ENCODE measurements at regions not wholly inside any gene's neighbourhood (a gene's known extent, or its start where the extent isn't known, plus 50 kb on each side); places are given as distances from the start of the nearest gene placed in this dataset.
"Not testable (repeated sequence)": the region's sequence is repeated elsewhere in the genome, so short reads cannot be mapped to it uniquely, and the experiment has no call there.

- H3K9me3 ChIP-seq (ENCODE audit: control insufficient read depth, low read length); H3K27me3 ChIP-seq (ENCODE audit: control insufficient read depth, insufficient read depth, low read length, poor library complexity, severe bottlenecking); H3K9me3 Mint-ChIP-seq; H3K36me3 ChIP-seq (ENCODE audit: control insufficient read depth, insufficient read depth, low read length); H3K27ac ChIP-seq (ENCODE audit: low read depth, low read length); H3K27ac Mint-ChIP-seq; DNase-seq; H3K9ac ChIP-seq (ENCODE audit: extremely low read depth, low read length, poor library complexity, severe bottlenecking); H3K4me3 ChIP-seq (ENCODE audit: low read length); H3K4me1 Mint-ChIP-seq; H3K4me1 ChIP-seq (ENCODE audit: control insufficient read depth, insufficient read depth, low read length); H3K27me3 Mint-ChIP-seq (ENCODE audit: insufficient read depth); H3K36me3 Mint-ChIP-seq (ENCODE audit: low read depth); H3K4me3 Mint-ChIP-seq: not testable (repeated sequence)
- WGBS, 2 experiments (ENCODE audit: insufficient coverage in 1 of 2, insufficient read length in 1 of 2) = no CpG with 5 or more reads among the region's 3 CpGs
Observed at GRCh38 chr1:144034045-144034444, 62.3 kb upstream of the FAM72C start.

GRCh38 chr1:144031550-144031949, 59.8 kb upstream of the FAM72C start:
- H3K27me3 Mint-ChIP-seq (ENCODE audit: insufficient read depth); H3K4me3 ChIP-seq (ENCODE audit: low read length); H3K4me1 ChIP-seq (ENCODE audit: control insufficient read depth, insufficient read depth, low read length); H3K9ac ChIP-seq (ENCODE audit: extremely low read depth, low read length, poor library complexity, severe bottlenecking); H3K4me1 Mint-ChIP-seq; H3K27ac Mint-ChIP-seq; H3K27ac ChIP-seq (ENCODE audit: low read depth, low read length); H3K4me3 Mint-ChIP-seq; H3K9me3 ChIP-seq (ENCODE audit: control insufficient read depth, low read length); H3K9me3 Mint-ChIP-seq; H3K27me3 ChIP-seq (ENCODE audit: control insufficient read depth, insufficient read depth, low read length, poor library complexity, severe bottlenecking); H3K36me3 Mint-ChIP-seq (ENCODE audit: low read depth); H3K36me3 ChIP-seq (ENCODE audit: control insufficient read depth, insufficient read depth, low read length); DNase-seq: not testable (repeated sequence)
- no CpG with 5 or more reads among the region's 2 CpGs for WGBS, 2 experiments (ENCODE audit: insufficient coverage in 1 of 2, insufficient read length in 1 of 2)

GRCh38 chr1:144026022-144026421, 54.2 kb upstream of the FAM72C start:
- H3K36me3 ChIP-seq (ENCODE audit: control insufficient read depth, insufficient read depth, low read length) = not testable (repeated sequence)
- WGBS, 2 experiments (ENCODE audit: insufficient coverage in 1 of 2, insufficient read length in 1 of 2) = no CpG with 5 or more reads among the region's 2 CpGs

GRCh38 chr1:144021690-144022384, 50.1 kb upstream of the FAM72C start:
- not testable (repeated sequence) for H3K9me3 ChIP-seq (ENCODE audit: control insufficient read depth, low read length); H3K27me3 ChIP-seq (ENCODE audit: control insufficient read depth, insufficient read depth, low read length, poor library complexity, severe bottlenecking); H3K4me1 ChIP-seq (ENCODE audit: control insufficient read depth, insufficient read depth, low read length); H3K27me3 Mint-ChIP-seq (ENCODE audit: insufficient read depth); H3K36me3 ChIP-seq (ENCODE audit: control insufficient read depth, insufficient read depth, low read length); H3K4me3 Mint-ChIP-seq; H3K9ac ChIP-seq (ENCODE audit: extremely low read depth, low read length, poor library complexity, severe bottlenecking); H3K27ac ChIP-seq (ENCODE audit: low read depth, low read length); DNase-seq; H3K4me3 ChIP-seq (ENCODE audit: low read length); H3K9me3 Mint-ChIP-seq; H3K4me1 Mint-ChIP-seq; H3K27ac Mint-ChIP-seq; H3K36me3 Mint-ChIP-seq (ENCODE audit: low read depth)
- 86% methylated on average over 1 of the region's 5 CpGs; no CpG with 5 or more reads in 1 of the 2 experiments for WGBS, 2 experiments (ENCODE audit: insufficient coverage in 1 of 2, insufficient read length in 1 of 2)

More at GRCh38 chr1:144026022-144026421, 54.2 kb upstream of the FAM72C start:
- not testable (repeated sequence) for H3K27me3 ChIP-seq (ENCODE audit: control insufficient read depth, insufficient read depth, low read length, poor library complexity, severe bottlenecking); H3K9ac ChIP-seq (ENCODE audit: extremely low read depth, low read length, poor library complexity, severe bottlenecking); H3K9me3 Mint-ChIP-seq; H3K27me3 Mint-ChIP-seq (ENCODE audit: insufficient read depth); H3K27ac Mint-ChIP-seq; DNase-seq; H3K9me3 ChIP-seq (ENCODE audit: control insufficient read depth, low read length); H3K27ac ChIP-seq (ENCODE audit: low read depth, low read length); H3K4me3 Mint-ChIP-seq; H3K4me1 ChIP-seq (ENCODE audit: control insufficient read depth, insufficient read depth, low read length); H3K36me3 Mint-ChIP-seq (ENCODE audit: low read depth); H3K4me3 ChIP-seq (ENCODE audit: low read length); H3K4me1 Mint-ChIP-seq
